HG03457 (cell line): ENCODE measurements at regions not wholly inside any gene's neighbourhood (a gene's known extent, or its start where the extent isn't known, plus 50 kb on each side); places are given as distances from the start of the nearest gene placed in this dataset.
"Not testable (repeated sequence)": the region's sequence is repeated elsewhere in the genome, so short reads cannot be mapped to it uniquely, and the experiment has no call there.

Source experiments
- ATAC-seq: cut with Tn5 transposase; IDR thresholded peaks from one replicate; pipeline ENCODE4 v1.9.1; 2021; ENCODE audit warnings: moderate number of reproducible peaks; ENCODE audit not compliant: unreplicated experiment

DNA sequence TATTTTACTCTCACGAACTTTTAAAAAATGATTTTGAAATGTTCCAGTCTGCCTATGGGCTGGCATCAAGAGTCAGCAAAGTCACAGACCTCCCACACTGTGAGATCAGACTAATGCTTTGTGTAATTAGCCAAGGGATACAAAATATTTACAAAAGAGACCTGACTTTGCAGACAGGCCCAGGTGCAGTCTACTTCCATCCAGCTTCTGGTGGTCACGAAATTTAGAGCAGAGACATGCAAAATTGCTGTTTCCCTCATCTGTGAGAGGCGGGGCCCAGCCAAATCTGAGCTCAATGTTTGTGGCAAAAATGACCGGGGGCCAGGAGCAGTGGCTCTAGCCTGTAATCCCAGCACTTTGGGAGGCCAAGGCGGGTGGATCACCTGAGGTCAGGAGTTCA is 82.5 kb upstream of the PITRM1 start:
- no peak for ATAC-seq

DNA sequence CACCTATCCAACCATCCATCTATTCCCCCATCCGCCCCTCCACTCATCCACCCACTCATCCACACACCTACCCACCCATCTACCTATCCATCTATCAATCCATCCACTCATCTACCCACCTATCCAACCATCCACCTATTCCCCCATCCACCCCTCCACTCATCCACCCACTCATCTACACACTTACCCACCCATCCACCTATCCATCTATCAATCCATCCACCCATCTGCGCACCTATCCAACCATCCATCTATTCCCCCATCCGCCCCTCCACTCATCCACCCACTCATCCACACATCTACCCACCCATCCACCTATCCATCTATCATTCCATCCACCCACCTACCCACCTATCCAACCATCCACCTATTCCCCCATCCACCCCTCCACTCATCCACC is 81.4 kb upstream of the PITRM1 start:
- not testable (repeated sequence) for ATAC-seq

DNA sequence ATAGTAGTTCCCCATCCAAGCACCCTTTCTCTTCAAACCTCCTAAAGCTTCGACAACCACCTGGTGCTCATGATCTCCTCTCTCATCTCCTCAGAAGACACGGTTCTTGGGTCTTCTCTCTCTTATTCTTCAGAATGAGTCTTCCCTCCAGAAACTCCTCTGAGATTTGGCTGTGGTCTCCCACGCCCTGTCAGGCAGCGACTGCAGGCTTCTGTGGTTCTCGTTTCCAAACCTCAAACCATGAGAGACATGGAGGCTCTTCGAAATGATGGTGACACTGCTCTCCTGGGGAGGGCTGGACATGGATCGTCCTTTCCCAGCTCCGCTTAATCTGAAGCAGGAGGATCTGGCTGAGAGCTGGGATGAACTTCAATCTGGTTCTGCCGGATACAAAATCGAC is 78.6 kb upstream of the PITRM1 start:
- ATAC-seq, result no peak

DNA sequence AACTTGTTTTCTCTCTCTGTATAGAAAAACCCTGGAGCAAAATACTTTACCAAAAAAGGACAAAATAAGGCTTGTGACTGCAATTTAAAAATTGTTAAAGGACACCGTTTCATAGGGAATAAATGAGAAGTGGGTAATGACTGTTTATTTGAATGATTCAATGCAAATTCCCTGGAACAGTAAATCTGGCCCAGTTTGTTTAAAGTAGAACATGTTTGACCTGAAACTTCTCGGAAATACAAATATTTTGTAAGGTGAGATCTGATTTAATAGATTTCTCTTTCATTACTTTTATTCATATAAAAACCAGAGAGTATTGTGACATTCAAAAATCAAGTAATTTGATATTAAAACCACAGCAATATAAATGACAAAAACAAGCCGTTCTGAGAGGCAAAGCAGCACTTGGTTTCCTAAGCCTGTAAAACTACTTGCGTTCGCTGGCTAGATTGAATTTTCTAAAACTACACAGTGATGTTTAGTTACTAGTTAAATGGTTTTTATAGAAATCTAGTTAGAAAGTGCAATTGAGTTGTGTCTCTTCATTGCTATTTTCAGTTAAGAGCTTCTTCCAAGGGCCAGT is 76.8 kb upstream of the PITRM1 start:
- ATAC-seq, result no peak

DNA sequence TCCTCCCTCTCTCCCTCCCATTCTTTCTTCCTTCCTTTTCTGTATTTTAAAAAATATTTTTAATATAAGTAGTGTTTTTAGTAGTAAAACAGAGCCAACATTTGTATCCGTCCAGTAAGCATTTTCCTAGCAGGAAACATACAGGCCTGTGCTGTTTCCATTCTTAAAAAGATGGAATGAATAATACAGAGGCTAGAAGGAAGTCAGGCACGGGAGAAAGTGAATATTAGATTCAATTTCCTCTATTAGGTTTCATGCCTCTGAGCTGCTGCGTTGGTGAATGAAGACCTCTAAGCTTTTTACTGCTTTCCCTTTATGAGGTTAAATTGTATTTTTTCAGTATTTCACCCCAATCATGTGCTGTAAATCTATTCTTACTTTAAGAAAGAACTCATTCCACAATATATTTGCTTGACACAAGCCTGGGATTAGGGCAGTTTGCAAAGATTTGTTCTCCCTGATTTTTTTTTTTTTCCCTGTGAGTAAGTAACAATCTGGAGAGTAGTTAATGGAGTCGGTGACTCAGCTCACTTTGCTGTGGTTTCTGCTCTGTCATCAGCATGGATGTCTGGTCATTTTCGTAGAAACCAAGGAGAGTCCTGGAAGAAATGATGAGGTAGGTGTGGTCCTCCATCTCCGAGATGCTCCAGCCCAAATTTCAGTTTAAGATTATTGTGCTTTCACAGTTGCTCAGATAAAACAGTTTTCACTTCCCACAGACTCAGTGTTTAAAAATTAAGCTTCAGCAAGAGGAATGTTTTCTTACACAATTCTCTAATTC is 76.1 kb upstream of the PITRM1 start:
- ATAC-seq, result no peak

DNA sequence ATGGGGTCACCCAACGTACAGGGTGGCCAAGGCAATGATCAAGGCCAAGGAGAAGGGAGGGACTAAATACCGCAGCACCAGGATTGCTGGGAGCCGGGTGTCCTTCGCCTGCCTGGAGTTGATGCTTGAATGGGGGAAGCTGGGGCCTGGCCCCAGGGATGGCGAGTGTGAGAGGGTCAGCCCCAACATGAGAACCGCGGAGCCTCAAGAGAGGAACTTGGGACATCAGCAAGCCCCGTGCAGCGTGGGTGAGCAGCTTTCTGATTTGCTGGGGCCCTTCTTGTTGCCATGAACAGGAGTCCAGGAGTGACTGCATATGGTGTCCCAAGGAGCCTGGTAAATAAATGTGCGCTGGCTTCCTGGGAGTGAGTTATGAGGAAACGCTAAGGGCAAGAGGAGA is 72.8 kb upstream of the PITRM1 start:
- no peak for ATAC-seq

DNA sequence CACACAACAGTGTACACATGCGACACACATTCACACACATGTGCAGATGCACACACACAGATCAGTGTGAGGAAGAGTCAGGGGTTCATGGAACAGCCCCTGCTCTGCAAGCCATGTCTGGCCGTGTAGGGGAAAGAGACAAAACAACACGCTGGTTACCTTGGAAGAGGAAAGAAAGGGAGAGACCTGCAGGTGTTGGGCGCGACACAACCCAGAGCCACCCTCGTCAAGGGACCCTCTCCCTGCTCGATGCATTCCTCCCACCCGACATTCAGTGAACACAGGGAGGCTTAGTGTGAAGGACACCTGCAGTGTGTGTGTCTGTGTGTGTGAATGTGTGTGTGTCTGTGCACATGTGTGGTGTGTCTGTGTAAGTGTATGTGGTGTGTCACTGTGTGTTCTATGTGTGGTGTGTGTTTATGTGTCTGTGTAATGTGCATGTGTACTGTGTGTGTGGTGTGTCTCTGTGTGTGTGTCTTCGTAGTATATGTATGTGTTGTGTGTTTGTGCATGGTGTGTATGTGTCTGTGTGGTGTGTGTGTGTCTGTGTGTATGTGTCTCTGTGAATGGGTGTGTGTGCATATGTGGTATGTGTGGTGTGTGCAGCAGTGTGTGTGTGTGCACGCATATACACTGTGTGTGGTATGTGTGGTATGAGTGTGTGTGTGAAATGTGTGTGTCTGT is 69.5 kb upstream of the PITRM1 start:
- no peak for ATAC-seq

DNA sequence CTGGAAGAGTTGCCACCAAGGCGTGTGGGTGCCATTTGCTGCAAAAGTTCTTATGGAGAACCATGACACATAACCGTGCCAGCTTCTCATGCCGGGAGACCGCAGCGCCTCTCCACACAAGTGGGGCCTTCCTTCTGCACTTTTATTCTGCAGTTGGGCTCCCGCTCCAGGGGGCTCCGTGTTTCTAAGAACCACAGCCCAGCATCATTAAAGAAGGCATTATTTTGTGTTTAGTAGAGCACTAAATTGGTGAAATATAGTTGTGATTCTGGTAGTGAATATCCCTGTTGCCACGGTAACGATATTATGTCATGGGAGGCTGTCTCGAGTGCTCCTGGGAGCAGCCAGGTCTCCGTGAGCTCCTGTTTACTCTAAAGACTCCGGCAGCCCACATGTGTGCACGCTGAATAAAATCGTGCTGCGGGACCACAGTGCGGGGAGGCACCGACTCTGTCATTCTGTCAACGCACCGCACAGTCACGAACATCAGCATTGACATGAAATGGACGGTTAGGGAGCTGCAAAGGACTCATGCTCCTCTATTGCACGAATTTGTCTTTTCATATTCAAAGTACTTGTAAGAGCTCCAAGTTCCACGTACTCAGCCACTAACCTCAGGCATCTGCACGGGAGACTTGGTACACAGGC is 68.8 kb upstream of the PITRM1 start:
- no peak for ATAC-seq

DNA sequence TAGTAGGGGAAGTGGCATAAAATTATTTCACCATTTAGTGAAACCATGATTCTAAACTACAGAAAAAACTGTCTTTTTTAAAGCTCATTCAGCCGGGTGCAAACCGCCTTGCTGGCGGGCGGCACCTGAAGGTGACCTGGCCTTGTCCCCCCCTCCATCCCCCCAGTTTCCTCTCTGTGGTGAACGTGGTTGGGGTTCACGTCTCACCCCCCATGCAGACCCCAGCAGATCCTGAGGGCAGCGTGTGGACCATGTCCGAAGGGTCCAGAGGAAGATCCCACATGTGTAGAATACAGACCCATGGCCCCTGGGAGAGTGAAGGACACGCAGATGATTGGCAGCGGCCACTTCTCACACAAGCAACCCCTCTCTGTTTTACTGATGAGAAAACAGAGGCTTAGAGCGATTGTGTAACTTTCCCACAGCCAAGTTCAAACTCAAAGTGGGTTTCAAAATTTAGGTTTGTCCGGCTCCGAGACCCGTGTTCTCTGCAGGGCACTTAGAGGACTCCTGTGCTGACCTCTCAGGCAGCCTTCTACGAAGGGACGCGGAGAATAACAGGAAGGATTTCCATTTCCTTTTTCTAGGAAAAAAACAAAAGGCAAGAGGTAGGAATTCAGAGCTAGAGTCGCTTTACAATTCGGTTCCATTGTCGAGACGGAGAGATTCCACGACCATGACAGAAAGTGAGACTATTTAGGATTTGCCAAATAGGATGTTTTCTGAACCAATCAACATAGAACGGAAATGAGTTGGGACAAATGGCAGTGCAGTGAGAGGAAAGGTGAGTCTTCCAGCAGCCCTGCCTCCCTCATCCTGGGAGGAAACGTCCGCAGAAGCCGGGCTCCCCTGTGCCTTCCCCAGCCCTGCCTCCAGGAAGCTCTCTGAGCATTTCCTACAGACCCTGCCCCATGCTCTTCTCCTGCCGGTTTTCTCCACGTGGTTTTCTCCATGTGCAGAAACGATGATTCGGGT is 67.6 kb upstream of the PITRM1 start:
- no peak for ATAC-seq

DNA sequence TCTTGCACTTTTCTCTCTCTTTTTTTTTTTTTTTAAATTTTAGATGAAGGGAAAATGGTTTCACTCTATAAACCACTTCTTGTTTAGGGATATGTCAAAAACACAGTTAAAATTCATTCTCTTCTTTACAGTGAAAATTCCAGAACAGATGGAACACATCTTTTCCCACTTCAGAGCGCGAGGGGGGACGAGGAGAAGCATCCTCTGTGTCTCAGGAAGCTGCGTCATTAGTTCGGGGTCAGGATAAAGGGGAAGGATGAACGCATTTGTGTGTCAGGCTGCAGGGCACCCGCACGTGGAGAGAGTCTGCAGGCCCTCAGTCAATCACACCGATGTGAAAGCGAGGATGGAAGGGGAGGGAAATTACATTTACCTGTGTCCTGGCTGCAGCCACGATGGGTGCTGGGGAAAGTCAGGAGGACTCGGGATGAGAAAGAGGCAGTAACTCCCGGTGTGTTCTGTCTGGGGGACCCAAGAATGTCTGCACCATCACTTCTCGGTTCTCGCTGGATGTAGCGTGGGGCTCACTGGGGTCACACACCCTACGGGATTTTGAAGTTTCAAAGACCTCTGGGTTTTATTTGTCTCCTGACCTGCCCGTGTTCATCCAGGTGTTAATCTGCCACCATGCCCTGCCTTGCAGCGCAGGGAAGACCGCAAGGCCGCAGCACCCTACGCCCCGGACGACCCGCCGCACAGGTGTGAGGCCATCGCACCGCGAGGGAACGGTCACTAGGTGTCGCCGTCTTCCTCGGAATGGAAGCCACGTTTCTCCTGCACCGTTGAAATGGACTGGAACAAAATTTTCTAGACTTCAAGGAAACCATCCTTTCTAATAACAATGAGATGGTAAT is 66.7 kb upstream of the PITRM1 start:
- ATAC-seq, result peak; percentile 63

DNA sequence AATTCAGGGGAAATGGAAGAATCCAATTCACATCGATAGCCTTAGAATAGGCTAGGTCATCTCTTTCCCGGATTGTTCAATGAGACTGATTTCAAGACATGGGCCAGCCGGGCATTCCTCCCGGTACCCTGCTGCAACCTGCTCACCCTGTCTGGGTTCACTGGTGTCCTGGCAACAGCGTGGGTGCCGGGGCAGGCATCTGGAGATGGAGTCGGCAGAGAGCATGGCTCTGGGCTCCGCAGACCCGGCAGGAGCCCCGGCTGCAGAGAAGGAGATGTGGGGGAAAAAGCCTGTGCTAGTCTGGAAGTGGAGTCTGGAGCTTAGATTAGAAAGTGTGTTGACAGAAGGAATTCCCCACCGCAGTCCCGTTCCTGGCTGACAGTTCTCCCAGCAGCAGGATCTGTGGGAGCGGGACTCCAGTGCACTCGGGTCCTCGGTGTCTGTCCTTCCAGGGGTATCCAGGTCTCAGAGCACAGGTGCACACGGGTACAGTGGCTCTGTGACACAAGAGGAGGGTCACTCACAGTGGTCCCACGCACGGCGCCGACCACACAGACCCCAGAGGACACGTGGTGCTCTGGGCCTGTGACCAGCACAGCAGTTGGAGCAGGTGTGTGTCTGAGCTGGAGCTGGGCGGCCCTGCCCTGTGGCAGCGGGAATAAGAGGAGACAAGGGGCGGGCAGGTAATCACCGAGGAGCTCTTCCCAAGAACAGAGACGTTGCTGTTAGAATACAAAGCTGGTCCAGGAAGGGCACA is 65.7 kb upstream of the PITRM1 start:
- no peak for ATAC-seq

DNA sequence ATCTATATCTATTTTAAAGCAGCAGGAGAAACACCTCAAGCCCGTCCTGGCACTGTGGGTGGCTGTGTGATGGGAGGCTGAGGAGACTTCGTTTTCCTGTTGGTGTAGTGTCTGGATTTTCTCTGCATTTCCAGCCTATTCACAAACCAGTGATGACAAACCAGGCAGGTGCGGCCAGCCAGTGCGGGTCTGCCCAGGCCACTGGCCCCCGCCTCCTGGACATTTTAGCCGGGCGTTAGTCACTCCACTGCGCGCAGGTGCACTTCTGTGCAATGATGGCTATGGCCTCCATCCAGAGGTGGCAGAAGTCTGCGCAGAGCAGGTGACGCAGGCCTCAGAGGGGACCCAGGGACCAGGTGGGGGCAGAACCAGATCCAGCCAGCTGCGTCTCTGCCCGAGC is 64.9 kb upstream of the PITRM1 start:
- no peak for ATAC-seq

DNA sequence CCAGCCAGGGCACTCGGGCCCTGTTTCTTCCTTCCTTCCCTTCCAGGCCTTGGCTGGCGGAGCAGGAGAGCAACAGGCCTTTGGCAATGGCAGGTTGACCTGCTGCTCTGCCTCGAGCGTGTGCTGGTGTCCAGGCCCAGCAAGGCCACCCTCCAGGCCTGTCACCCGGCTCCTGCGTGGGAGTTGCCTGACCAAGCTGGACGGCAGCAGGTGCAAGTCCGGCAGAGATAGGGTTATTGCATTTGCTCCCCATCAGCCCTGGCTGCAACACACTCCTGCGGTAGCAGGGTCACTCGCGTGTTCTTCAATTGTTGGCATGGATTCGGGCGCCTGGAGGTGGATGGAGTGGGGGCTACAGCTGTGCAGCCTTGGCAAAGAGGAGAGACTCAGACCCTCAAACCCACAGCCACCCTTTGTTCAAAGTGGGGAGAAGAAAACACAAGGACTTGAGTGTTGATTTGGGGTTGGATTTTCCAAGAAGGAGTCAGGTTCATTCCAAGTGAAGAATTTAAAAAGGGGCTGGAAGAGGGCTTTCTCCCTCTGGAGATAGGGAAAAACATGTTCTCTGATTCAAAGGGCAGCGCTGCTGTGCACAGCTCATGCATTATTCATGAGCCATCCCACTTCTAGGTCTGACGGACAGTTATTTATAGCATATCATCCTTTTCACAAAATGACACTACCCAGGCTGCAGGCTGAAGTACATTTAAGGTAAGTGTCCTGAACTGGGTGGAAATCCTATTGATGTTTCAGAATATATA is 64.2 kb upstream of the PITRM1 start:
- ATAC-seq, result no peak

DNA sequence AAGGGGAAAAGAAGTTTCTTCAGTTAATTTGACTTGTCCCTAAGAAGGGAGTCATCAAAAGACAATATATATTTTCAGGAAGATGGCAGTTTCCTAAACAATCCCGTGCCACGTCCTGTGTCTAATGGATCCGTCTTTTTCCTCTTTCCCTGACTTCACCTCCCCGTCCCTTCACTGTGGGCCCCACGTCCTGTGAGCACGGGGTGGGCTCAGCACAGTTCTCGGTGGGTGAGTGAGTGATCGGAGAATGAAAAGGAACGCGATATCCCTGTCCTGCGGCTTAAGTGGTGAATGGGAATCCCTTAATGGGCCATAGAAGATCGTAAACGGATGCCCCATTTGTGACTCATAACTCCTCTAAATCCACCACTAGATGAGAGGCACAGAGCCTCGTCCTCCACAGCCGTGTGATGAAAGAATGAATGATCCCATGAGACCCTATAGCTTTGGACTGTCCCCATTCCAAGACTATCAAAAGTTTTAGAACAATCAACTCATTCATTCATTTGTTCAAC is 63.5 kb upstream of the PITRM1 start:
- no peak for ATAC-seq

DNA sequence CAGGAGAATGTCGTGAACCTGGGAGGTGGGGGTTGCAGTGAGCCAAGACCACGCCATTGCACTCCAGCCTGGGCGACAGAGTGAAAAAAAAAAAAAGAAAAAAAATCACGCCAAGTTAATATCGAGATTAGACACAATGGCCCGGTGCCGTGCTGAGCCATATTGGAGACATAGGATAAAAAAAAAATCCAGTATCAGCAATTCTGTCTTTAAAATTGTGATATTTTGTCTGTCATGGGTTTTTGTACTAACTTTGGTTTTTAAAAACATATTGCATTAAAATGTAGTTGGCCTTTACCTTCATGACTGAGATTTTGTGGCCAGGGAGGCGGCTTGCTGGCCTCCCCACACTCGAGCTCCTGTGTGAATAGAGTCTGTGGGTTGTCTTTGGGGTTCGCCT is 62.8 kb upstream of the PITRM1 start:
- ATAC-seq, result no peak

DNA sequence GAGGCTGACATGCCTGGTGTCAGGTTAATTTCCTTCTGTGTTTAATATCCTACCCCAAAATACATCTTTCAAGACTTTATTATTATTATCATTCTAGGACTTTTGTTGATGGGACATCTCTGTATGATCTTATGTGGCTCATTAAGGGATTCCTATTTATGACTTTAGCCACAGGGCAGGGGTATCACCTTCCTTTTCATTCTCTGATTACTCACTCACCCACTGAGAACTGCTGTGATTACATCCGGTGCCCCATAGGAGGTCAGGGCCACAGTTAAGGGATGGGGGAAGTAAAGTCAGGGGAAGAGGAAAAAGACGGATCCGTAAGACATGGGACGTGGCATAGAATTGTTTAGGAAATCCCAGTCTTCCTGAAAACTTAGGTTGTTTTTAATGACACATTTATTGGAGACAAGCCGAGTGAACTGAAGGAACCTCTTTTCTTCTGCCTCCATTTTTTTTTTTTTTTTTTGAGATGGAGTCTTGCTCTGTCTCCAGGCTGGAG is 61.0 kb upstream of the PITRM1 start:
- no peak for ATAC-seq

DNA sequence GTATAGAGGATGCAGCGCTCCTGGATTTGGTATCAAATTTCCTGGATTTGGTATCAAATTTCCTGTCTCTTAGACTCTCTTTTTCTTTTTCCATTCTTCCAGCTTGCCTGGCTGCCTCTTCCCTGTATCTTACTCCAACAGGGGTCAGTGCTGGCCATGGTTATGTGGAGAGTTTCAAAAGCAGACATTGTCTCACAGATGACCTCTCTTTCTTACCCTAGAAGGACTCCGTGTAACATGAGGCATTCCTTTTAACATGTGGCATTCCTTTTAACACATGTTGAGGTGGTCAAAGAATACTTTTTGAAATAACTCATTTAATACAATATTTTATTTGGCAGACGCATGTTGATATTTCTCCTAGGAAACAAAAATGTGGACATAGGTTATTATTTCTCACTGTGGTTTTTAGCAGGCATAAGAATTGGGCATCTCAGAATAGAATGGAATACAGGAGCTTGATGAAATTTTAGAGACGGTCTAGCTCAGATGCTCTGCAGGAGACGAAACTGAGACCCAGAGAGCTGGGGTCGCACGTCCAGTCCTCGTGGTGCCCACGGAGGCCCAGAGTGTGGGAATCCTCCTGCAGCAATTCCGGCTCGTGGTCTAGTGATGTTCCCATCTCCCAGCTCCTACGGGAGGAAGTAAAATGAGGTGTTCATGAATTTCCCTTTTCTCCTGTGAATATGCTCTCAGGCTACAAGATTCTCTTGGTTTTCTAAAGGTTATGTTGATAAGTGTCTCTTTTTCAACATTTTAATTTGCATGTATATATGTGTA is 59.6 kb upstream of the PITRM1 start:
- no peak for ATAC-seq
